ENCODE measurements at regions not wholly inside any gene's neighbourhood (a gene's known extent, or its start where the extent isn't known, plus 50 kb on each side); places are given as distances from the start of the nearest gene placed in this dataset.

GRCh38 chr12:67818459-67818903 is 169.9 kb downstream of the DYRK2 start:
- ChIA-PET CTCF (ENCODE audit: partially characterized antibody) (no interaction called here), POLR2A (ENCODE audit: partially characterized antibody) (no interaction called here)
- DNase-seq (ENCODE audit: low read depth in 1 of 2, low spot score in 2 of 2) (no peak), FAIRE-seq (no peak)
- Histone ChIP-seq H2BK15ac (ENCODE audit: low read length) (no peak overlapping the region), H4K8ac (ENCODE audit: extremely low read depth, insufficient read depth, low read length) (no peak overlapping the region), H2BK5ac (ENCODE audit: low read depth, low read length) (no peak overlapping the region), H2BK12ac (ENCODE audit: low read depth, low read length) (no peak overlapping the region), H2AFZ (ENCODE audit: low read length) (no peak overlapping the region), H3K23ac (ENCODE audit: insufficient read length) (no peak overlapping the region), H3K18ac (ENCODE audit: extremely low read depth, low read length) (no peak overlapping the region), H3K9me3 (ENCODE audit: insufficient read depth in 2 of 2, low read depth in 1 of 2, low read length in 1 of 2) (peaks cover 2 to 14% of the 10 kb centered on the region in 2 experiments; a peak in 3 of 4 replicates), H3K27ac (ENCODE audit: low read depth, low read length) (no peak overlapping the region), H2AK5ac (ENCODE audit: low read depth, low read length) (no peak overlapping the region), H3K9ac (replicated peaks in 1 of 4; ENCODE audit: extremely low read depth in 1 of 4, low read depth in 3 of 4, low read length in 3 of 4) (no peak overlapping the region), H3K79me2 (ENCODE audit: control insufficient read depth in 1 of 2, insufficient read depth in 2 of 2, low read length in 2 of 2) (no peaks in the 10 kb centered on the region), H4K5ac (ENCODE audit: insufficient read length, low read depth, low read length) (no peak overlapping the region), H3K4me2 (ENCODE audit: insufficient read depth in 1 of 2, low read depth in 2 of 2, low read length in 2 of 2) (no peak overlapping the region), H3K4me1 (replicated peaks in 1 of 4; ENCODE audit: control insufficient read depth in 3 of 4, insufficient read depth in 4 of 4, low read length in 3 of 4) (no peaks in the 10 kb centered on the region), H3K56ac (replicated peaks; ENCODE audit: insufficient read length, low read depth, low read length) (no peak overlapping the region), H3K79me1 (ENCODE audit: low read depth, low read length) (no peaks in the 10 kb centered on the region), H3K27me3 (replicated peaks in 1 of 4; ENCODE audit: control insufficient read depth in 3 of 4, extremely low read depth in 1 of 4, insufficient read depth in 3 of 4, low read length in 3 of 4) (no peaks in the 10 kb centered on the region), H2BK120ac (replicated peaks; ENCODE audit: low read depth, low read length) (no peak overlapping the region), H2BK20ac (ENCODE audit: low read length) (no peak overlapping the region), H4K91ac (replicated peaks; ENCODE audit: insufficient read length, low read length) (no peak overlapping the region), H3K4me3 (ENCODE audit: extremely low read depth in 1 of 4, insufficient read depth in 2 of 4, low read depth in 3 of 4, low read length in 4 of 4) (no peak overlapping the region), H4K20me1 (replicated peaks in 1 of 2; ENCODE audit: control insufficient read depth in 1 of 2, insufficient read depth in 2 of 2, low read length in 2 of 2) (no peaks in the 10 kb centered on the region), H3K36me3 (ENCODE audit: control insufficient read depth in 2 of 4, insufficient read depth in 4 of 4, low read length in 3 of 4) (no peaks in the 10 kb centered on the region), H3K4ac (replicated peaks; ENCODE audit: insufficient read length, low read depth, low read length) (no peak overlapping the region), H3K23me2 (ENCODE audit: low read depth, low read length) (no peaks in the 10 kb centered on the region), H3K14ac (ENCODE audit: insufficient read length) (no peak overlapping the region)
- TF ChIP-seq JUND (IDR thresholded peaks at IDR 0.05; ENCODE audit: low read length) (no peak), HDAC6 (IDR thresholded peaks at IDR 0.05; ENCODE audit: low read depth, low read length) (no peak), KDM1A (IDR thresholded peaks at IDR 0.05; ENCODE audit: borderline replicate concordance, low read length) (no peak), RFX5 (IDR thresholded peaks at IDR 0.05; ENCODE audit: borderline replicate concordance, low read depth, low read length) (no peak), RXRA (IDR thresholded peaks at IDR 0.05; ENCODE audit: insufficient read depth, low read depth, low read length) (no peak), MAFK (IDR thresholded peaks at IDR 0.05; ENCODE audit: low read depth, low read length) (no peak), CREB1 (IDR thresholded peaks at IDR 0.05) (no peak), CHD1 (IDR thresholded peaks at IDR 0.05; ENCODE audit: low read depth, low read length) (no peak), SIX5 (IDR thresholded peaks at IDR 0.05; ENCODE audit: low read depth, low read length) (no peak), SP1 (IDR thresholded peaks at IDR 0.05; ENCODE audit: low read depth, low read length) (no peak), POLR2AphosphoS5 (IDR thresholded peaks at IDR 0.05; ENCODE audit: low read depth, low read length) (no peak), FOSL1 (IDR thresholded peaks at IDR 0.05; ENCODE audit: insufficient read depth, low read depth, low read length) (no peak), CBX5 (IDR thresholded peaks at IDR 0.05; ENCODE audit: low read depth, low read length) (no peak)
- 83% methylated on average over 2 of the region's 2 CpGs; no CpG with 5 or more reads in 1 of the 2 experiments for WGBS, 2 experiments (ENCODE audit: extremely low coverage in 1 of 2, insufficient coverage in 1 of 2, insufficient read length in 1 of 2, insufficient replicate concordance in 2 of 2, low coverage in 1 of 2, low lambda C conversion rate in 2 of 2, missing lambda C conversion rate in 1 of 2)

Data from H1 (cell line).